HepG2 (cell line): ENCODE measurements at regions not wholly inside any gene's neighbourhood (a gene's known extent, or its start where the extent isn't known, plus 50 kb on each side); places are given as distances from the start of the nearest gene placed in this dataset.

Source experiments
- ATAC-seq: fragments of 200-7000 bp; cut with Tn5 transposase; 3 replicates; pipeline ENCODE4 v1.9.1; 2020; ENCODE audit warnings: mild to moderate bottlenecking, moderate library complexity
- BruUV-seq: library from RNA; stranded (reverse); fragments of 400-500 nt; replicated peaks from 2 replicates; lab custom pipeline; 2021; lab: Mats Ljungman, UMichigan
- CTCF ChIA-PET: fragments of 300-600 bp; formaldehyde crosslinking; extraction: SDS; loops from one replicate; lab custom pipeline; 2021; ENCODE audit warnings: low total read pairs, inconsistent platforms, low intra/inter-chr PET ratio; lab: Yijun Ruan, JAX
- POLR2A ChIA-PET: fragments of 350-600 bp; sonication (Branson Sonifier 250); formaldehyde crosslinking; loops from one replicate; lab custom pipeline; 2020; ENCODE audit warnings: antibody characterized with exemption, inconsistent platforms; lab: Yijun Ruan, JAX
- DNase-seq: peaks from one replicate; pipeline ENCODE4 v3.0.0-alpha.2; 2015; ENCODE audit warnings: low spot score
- FAIRE-seq: peaks from 3 replicates; lab custom pipeline; 2011; peaks lifted over from hg19 to GRCh38; lab: Jason Lieb, UNC
- H2AFZ ChIP-seq: one replicate; pipeline ENCODE4 v1.6.1; 2011; ENCODE audit warnings: low read length, inconsistent platforms
- H3K27ac ChIP-seq: fragments of 300-600 bp; 3 replicates; pipeline ENCODE4 v1.8.0; 2011; ENCODE audit warnings: mixed run types, mild to moderate bottlenecking, mixed read lengths, low read length, inconsistent platforms; ENCODE audit not compliant: insufficient read depth; ENCODE audit errors: extremely low read length
- H3K27me3 ChIP-seq, 2 experiments: fragments of 200-600 bp in 1 of 2; 2 replicates in 1 of 2; 3 replicates in 1 of 2; pipeline versions ENCODE4 v1.6.0 to v1.8.0; 2011; ENCODE audit warnings: low read length in 2 of 2, mild to moderate bottlenecking in 2 of 2, moderate library complexity in 2 of 2, inconsistent platforms in 1 of 2; ENCODE audit not compliant: insufficient read depth in 2 of 2, control insufficient read depth in 1 of 2
- H3K36me3 ChIP-seq, 2 experiments: fragments of 200-600 bp in 1 of 2; replicated peaks in 1 of 2; 2 replicates in 1 of 2; 3 replicates in 1 of 2; pipeline versions ENCODE4 v1.5.1 to v1.8.0; 2011; ENCODE audit warnings: low read length in 2 of 2, inconsistent platforms in 1 of 2; ENCODE audit not compliant: insufficient read depth in 2 of 2, control insufficient read depth in 1 of 2
- H3K4me1 ChIP-seq: 2 replicates; pipeline ENCODE4 v1.5.1; 2012; ENCODE audit warnings: low read length, inconsistent platforms; ENCODE audit not compliant: insufficient read depth
- H3K4me2 ChIP-seq: 2 replicates; pipeline ENCODE4 v1.6.0; 2011; ENCODE audit warnings: low read depth, low read length, inconsistent platforms
- H3K4me3 ChIP-seq, 3 experiments: fragments of 200-600 bp in 1 of 3; sonication (generic), shearing (Covaris generic) in 1 of 3; replicated peaks in 1 of 3; 2 replicates each; pipeline ENCODE4 v1.5.1; 2011 to 2016; ENCODE audit warnings: low read length in 3 of 3, inconsistent platforms in 2 of 3, low read depth in 2 of 3, mild to moderate bottlenecking in 2 of 3, control low read depth in 1 of 3, mixed read lengths in 1 of 3; ENCODE audit not compliant: insufficient read depth in 1 of 3
- H3K79me2 ChIP-seq: one replicate; pipeline ENCODE4 v1.6.1; 2011; ENCODE audit warnings: low read length, inconsistent platforms; ENCODE audit not compliant: insufficient read depth
- H3K9ac ChIP-seq: 2 replicates; pipeline ENCODE4 v1.6.0; 2011; ENCODE audit warnings: mild to moderate bottlenecking, low read depth, low read length, inconsistent platforms; ENCODE audit not compliant: insufficient read depth
- H3K9me3 ChIP-seq: 2 replicates; pipeline ENCODE4 v1.5.1; 2012; ENCODE audit warnings: mild to moderate bottlenecking, low read length
- H4K20me1 ChIP-seq: 2 replicates; pipeline ENCODE4 v1.6.0; 2011; ENCODE audit warnings: inconsistent platforms, mild to moderate bottlenecking, low read length, moderate library complexity; ENCODE audit not compliant: insufficient read depth
- CHCHD3 ChIP-seq: sonication (generic); formaldehyde crosslinking; IDR thresholded peaks from 2 replicates; pipeline ENCODE4 v1.8.0; 2022; ENCODE audit warnings: mild to moderate bottlenecking, missing genetic modification reagents, moderate library complexity
- FOXO1 ChIP-seq: sonication (generic); formaldehyde crosslinking; IDR thresholded peaks from 2 replicates; pipeline ENCODE4 v1.4.0; 2020; ENCODE audit warnings: missing genetic modification reagents
- MEIS2 ChIP-seq: sonication (generic); formaldehyde crosslinking; IDR thresholded peaks from 2 replicates; pipeline ENCODE4 v1.9.0; 2021; ENCODE audit warnings: mild to moderate bottlenecking, missing genetic modification reagents
- MYC ChIP-seq: sonication (generic); formaldehyde crosslinking; IDR thresholded peaks from 2 replicates; pipeline ENCODE4 v1.9.0; 2021; ENCODE audit warnings: missing genetic modification reagents, borderline replicate concordance
- SMAD9 ChIP-seq: sonication (generic); formaldehyde crosslinking; IDR thresholded peaks from 2 replicates; pipeline ENCODE4 v1.5.1; 2020; ENCODE audit warnings: mild to moderate bottlenecking, missing genetic modification reagents
- SMC3 ChIP-seq: IDR thresholded peaks from 2 replicates; pipeline ENCODE4 v1.6.1; 2011; ENCODE audit warnings: low read length, improper control_type of control experiment
- TCF7L2 ChIP-seq: IDR thresholded peaks from 2 replicates; pipeline ENCODE4 v1.6.1; 2011; ENCODE audit warnings: mild to moderate bottlenecking, low read depth, low read length, moderate library complexity
- ZFP62 ChIP-seq: sonication (generic); formaldehyde crosslinking; IDR thresholded peaks from 2 replicates; pipeline ENCODE4 v1.4.0; 2020; ENCODE audit warnings: missing genetic modification reagents
- ZNF44 ChIP-seq: sonication (generic); formaldehyde crosslinking; IDR thresholded peaks from 2 replicates; pipeline ENCODE4 v1.5.1; 2020; ENCODE audit warnings: mild to moderate bottlenecking, missing genetic modification reagents
- ZNF546 ChIP-seq: sonication (generic); formaldehyde crosslinking; conservative IDR thresholded peaks from 2 replicates; pipeline ENCODE4 v1.8.1; 2023; ENCODE audit warnings: mild to moderate bottlenecking, missing genetic modification reagents
- ZNF780A ChIP-seq: sonication (generic); formaldehyde crosslinking; IDR thresholded peaks from 2 replicates; pipeline ENCODE4 v1.8.0; 2022; ENCODE audit warnings: mild to moderate bottlenecking, missing genetic modification reagents, moderate library complexity
- WGBS: methylation state at CpG from one replicate; pipeline ENCODE4 v1.1.6; 2017; ENCODE audit warnings: low lambda C conversion rate; 5-methylcytosine and 5-hydroxymethylcytosine counted together
- in situ Hi-C: cut with HindIII; loops from 2 replicates; pipeline ENCODE4 v1.10.0; 2017; ENCODE audit warnings: low pct_unique_long_range_greater_than_20kb; ENCODE audit not compliant: extremely low pct_ligation_motif_present
- intact Hi-C: fragments of 100-400 bp; cut with micrococcal nuclease; formaldehyde crosslinking; loops from one replicate; pipeline ENCODE4 v1.10.0; 2022; ENCODE audit not compliant: unreplicated experiment
- TF ChIP-seq, protein P1 (sequence below): IDR thresholded peaks from 2 replicates; pipeline ENCODE4 v1.6.1; 2016
- TF ChIP-seq, protein P2 (sequence below): sonication (generic); formaldehyde crosslinking; IDR thresholded peaks from 2 replicates; pipeline ENCODE4 v1.5.1; 2020; ENCODE audit warnings: missing genetic modification reagents, mild to moderate bottlenecking, borderline replicate concordance
- TF ChIP-seq, protein P3 (sequence below), 2 experiments: sonication (generic) in 1 of 2; formaldehyde crosslinking in 1 of 2; IDR thresholded peaks; 2 replicates each; pipeline versions ENCODE4 v1.4.0 to v1.6.1; 2016 to 2020; ENCODE audit warnings: borderline replicate concordance in 1 of 2, low read depth in 1 of 2, mild to moderate bottlenecking in 1 of 2, missing genetic modification reagents in 1 of 2
- TF ChIP-seq, protein P4 (sequence below): sonication (generic); formaldehyde crosslinking; IDR thresholded peaks from 2 replicates; pipeline ENCODE4 v1.4.0; 2020; ENCODE audit warnings: missing genetic modification reagents, mild to moderate bottlenecking, borderline replicate concordance

DNA sequence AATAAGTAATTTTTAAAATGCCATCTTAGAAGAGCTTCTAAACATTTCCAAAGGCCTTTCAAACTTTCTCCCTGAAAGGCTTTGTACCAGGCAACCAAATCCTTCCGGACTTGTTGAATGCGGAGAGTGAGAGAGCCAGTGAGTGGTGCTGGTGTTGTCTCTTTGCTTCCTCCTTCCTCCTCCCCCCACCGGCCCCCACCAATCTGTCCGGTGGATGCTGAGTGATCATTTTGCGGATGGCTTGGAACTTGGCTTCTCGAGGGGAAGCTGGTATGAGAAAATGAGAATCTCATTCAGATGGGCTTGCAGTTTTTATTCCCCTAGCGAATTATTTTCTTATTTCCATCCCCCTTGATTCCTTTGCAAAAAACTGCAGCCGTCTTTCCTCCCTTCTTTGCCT, 97.3 kb downstream of the ANKRD60 start:
- no peak overlapping the region for H3K4me3 ChIP-seq
- H3K27me3 ChIP-seq: peaks cover 16 to 74% of the 10 kb centered on the region in 2 experiments
- WGBS: 32% methylated on average over 8 of the region's 8 CpGs
- no peak overlapping the region for H3K9ac ChIP-seq
- H4K20me1 ChIP-seq: no peaks in the 10 kb centered on the region
- H3K4me2 ChIP-seq: peak overlapping the region; percentile 39; the same call in 1 of the 2 replicates
- ATAC-seq: no peak
- DNase-seq: no peak
- no peak overlapping the region for H3K27ac ChIP-seq
- BruUV-seq: no TSS peak
- intact Hi-C loops (no loop called here), in situ Hi-C loops (no loop called here)
- POLR2A ChIA-PET: no interaction called here
- no peaks in the 10 kb centered on the region for H3K9me3 ChIP-seq
- no peaks in the 10 kb centered on the region for H3K36me3 ChIP-seq
- FAIRE-seq: no peak
- CTCF ChIA-PET: no interaction called here
- peaks cover 35% of the 10 kb centered on the region for H3K4me1 ChIP-seq
- H3K79me2 ChIP-seq: no peaks in the 10 kb centered on the region
- TF ChIP-seq CHCHD3 (no peak), MEIS2 (CRISPR knock-in tag) (no peak), TCF7L2 (no peak), SMAD9 (CRISPR knock-in tag) (no peak), MYC (CRISPR knock-in tag) (no peak), ZNF44 (CRISPR knock-in tag) (no peak), SMC3 (no peak), ZNF546 (no peak), FOXO1 (CRISPR knock-in tag) (no peak), ZFP62 (CRISPR knock-in tag) (no peak), ZNF780A (CRISPR knock-in tag) (no peak)
- TF ChIP-seq, protein P1, sequence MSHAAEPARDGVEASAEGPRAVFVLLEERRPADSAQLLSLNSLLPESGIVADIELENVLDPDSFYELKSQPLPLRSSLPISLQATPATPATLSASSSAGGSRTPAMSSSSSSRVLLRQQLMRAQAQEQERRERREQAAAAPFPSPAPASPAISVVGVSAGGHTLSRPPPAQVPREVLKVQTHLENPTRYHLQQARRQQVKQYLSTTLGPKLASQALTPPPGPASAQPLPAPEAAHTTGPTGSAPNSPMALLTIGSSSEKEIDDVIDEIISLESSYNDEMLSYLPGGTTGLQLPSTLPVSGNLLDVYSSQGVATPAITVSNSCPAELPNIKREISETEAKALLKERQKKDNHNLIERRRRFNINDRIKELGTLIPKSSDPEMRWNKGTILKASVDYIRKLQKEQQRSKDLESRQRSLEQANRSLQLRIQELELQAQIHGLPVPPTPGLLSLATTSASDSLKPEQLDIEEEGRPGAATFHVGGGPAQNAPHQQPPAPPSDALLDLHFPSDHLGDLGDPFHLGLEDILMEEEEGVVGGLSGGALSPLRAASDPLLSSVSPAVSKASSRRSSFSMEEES (CRISPR knock-in tag): no peak
- TF ChIP-seq, protein P2, sequence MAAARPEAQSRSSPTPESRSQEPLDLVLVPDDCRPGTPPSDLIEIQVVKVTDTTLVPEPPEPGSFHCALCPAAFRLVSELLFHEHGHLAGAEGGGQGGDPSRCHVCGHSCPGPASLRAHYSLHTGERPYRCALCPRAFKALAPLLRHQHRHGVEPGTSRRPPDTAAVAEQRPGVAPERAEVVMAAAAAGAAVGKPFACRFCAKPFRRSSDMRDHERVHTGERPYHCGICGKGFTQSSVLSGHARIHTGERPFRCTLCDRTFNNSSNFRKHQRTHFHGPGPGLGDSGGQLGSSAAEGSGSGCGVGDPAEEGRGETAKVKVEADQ (CRISPR knock-in tag): no peak
- TF ChIP-seq, protein P3, sequence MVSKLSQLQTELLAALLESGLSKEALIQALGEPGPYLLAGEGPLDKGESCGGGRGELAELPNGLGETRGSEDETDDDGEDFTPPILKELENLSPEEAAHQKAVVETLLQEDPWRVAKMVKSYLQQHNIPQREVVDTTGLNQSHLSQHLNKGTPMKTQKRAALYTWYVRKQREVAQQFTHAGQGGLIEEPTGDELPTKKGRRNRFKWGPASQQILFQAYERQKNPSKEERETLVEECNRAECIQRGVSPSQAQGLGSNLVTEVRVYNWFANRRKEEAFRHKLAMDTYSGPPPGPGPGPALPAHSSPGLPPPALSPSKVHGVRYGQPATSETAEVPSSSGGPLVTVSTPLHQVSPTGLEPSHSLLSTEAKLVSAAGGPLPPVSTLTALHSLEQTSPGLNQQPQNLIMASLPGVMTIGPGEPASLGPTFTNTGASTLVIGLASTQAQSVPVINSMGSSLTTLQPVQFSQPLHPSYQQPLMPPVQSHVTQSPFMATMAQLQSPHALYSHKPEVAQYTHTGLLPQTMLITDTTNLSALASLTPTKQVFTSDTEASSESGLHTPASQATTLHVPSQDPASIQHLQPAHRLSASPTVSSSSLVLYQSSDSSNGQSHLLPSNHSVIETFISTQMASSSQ (IDR thresholded peaks at IDR 0.05; ENCODE audit: low read depth): no peak
- TF ChIP-seq, protein P3 (CRISPR knock-in tag; IDR thresholded peaks at IDR 0.05; ENCODE audit: borderline replicate concordance): no peak
- TF ChIP-seq, protein P4, sequence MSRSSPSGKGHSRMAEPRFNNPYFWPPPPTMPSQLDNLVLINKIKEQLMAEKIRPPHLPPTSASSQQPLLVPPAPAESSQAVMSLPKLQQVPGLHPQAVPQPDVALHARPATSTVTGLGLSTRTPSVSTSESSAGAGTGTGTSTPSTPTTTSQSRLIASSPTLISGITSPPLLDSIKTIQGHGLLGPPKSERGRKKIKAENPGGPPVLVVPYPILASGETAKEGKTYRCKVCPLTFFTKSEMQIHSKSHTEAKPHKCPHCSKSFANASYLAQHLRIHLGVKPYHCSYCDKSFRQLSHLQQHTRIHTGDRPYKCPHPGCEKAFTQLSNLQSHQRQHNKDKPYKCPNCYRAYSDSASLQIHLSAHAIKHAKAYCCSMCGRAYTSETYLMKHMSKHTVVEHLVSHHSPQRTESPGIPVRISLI (CRISPR knock-in tag): no peak
- no peak overlapping the region for H2AFZ ChIP-seq
